H1 (cell line): ENCODE measurements at regions not wholly inside any gene's neighbourhood (a gene's known extent, or its start where the extent isn't known, plus 50 kb on each side); places are given as distances from the start of the nearest gene placed in this dataset.

ENCODE experiments used
- ASH2L ChIP-seq: fragments of 200-600, 300-600 bp; sonication (generic); IDR thresholded peaks from one replicate; pipeline ENCODE4 v1.7.1; 2017; ENCODE audit warnings: low read length
- EZH2 ChIP-seq: fragments of 200-600 bp; sonication (generic); IDR thresholded peaks from 2 replicates; pipeline ENCODE4 v1.7.1; 2012; ENCODE audit warnings: low read depth, mild to moderate bottlenecking, moderate library complexity, low read length, inconsistent platforms; ENCODE audit not compliant: severe bottlenecking
- SIN3A ChIP-seq, 2 experiments: IDR thresholded peaks in 1 of 2; conservative IDR thresholded peaks in 1 of 2; 2 replicates each; pipeline ENCODE4 v1.6.1; 2011 to 2012; ENCODE audit warnings: low read length in 2 of 2, improper control_type of control experiment in 1 of 2, low read depth in 1 of 2, mild to moderate bottlenecking in 1 of 2
- TF ChIP-seq, protein P1 (sequence below): IDR thresholded peaks from 2 replicates; pipeline ENCODE4 v1.6.1; 2012; ENCODE audit warnings: inconsistent platforms

DNA sequence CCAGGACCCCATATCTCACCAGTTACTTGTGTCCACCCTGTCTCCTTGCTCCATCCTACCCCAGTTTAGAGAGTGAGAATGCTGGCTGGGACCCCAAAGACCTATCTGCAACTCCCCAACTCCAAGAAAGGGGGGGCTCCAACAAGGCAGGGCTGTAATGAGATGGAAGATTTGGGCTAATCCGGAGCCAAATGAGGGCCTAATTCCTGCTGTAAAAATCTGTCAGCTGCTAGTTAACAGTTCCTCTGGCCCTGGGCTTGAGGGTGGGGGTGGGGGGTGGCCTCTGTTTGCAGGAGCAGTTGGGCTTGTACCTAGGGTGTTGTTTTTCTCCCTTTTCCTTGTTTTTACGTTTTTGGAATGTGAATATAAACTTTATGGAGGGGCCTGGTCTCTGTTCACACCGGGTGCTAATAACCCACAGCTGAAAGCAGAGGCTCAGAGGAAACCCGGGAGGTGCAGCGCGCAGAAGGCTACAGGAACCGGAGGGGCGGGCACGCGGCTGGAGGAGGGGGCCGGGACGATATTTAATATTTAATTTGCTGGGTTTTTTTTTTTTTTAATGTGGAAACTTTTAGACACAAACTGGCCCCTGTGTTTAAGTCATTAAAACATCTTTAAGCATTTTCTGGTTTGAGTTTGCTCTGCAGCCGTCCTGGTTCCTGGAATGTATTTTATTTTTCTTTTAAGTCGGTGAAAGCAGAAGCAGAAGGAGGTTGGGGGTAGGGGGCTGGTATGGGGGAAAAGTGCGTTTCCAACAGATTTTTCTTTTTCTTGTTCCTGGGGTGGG is 70.7 kb downstream of the NCR2 start (continued):
- no peak for TF ChIP-seq SIN3A (conservative IDR thresholded peaks at IDR 0.05 in 1 of 2, IDR thresholded peaks at IDR 0.05 in 1 of 2; ENCODE audit: low read depth in 1 of 2, low read length in 2 of 2)
- TF ChIP-seq EZH2, result no peak
- no peak for TF ChIP-seq ASH2L
- TF ChIP-seq, protein P1, sequence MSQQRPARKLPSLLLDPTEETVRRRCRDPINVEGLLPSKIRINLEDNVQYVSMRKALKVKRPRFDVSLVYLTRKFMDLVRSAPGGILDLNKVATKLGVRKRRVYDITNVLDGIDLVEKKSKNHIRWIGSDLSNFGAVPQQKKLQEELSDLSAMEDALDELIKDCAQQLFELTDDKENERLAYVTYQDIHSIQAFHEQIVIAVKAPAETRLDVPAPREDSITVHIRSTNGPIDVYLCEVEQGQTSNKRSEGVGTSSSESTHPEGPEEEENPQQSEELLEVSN, result no peak
